ENCODE measurements at regions not wholly inside any gene's neighbourhood (a gene's known extent, or its start where the extent isn't known, plus 50 kb on each side); places are given as distances from the start of the nearest gene placed in this dataset.

DNA sequence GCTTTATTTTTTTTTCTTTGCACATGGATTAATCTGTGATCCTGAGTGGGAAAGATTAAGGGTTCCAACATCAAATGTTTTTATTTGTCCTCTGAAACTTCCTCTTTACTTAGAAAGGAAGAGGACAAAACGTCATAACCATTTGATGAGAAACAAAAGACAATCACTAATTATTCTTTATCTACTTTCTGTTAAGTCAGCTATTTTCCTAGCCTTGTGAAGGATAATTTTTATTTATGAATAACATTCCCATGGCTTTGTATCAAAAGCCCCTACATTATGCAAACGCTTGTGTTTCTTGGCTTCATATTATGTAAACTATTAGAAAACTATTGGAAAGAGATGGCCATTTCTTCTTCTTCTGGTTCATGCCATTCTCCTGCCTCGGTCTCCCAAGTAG is 677.6 kb downstream of the CDY2B start:
- H3K36me3 ChIP-seq: no peaks in the 10 kb centered on the region
- H3K4me1 ChIP-seq: no peaks in the 10 kb centered on the region
- no peak for DNase-seq
- no peak overlapping the region for H3K27ac ChIP-seq
- no peaks in the 10 kb centered on the region for H3K9me3 ChIP-seq
- no peaks in the 10 kb centered on the region for H3K27me3 ChIP-seq
- intact Hi-C loops (cut with DNase I; ENCODE audit: low total_unique reads): no loop called here
- no peak for TF ChIP-seq CTCF (IDR thresholded peaks at IDR 0.05)
- no peak overlapping the region for H3K4me3 ChIP-seq

DNA sequence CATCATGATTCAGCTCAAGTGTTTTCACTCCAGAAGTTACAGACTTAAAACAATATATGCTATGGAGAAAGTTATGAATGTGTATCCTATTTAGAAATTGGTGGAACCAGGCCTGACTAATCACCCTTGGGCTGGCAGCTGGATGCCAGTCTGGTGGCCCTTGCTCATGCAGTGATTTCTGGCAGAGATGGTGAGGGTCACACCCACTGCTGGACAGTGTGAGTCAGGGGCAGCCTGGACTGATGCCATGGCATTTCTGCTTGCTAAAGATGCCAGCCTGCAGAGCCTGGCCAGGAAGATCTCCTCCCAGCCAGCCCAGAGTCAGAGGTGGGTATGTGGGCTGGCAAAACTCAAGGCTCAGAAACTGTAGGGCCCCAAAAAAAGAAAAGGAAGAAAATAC is 695.7 kb downstream of the CDY2B start:
- H3K4me1 ChIP-seq: no peaks in the 10 kb centered on the region
- H3K36me3 ChIP-seq: no peaks in the 10 kb centered on the region
- DNase-seq: no peak
- H3K27ac ChIP-seq: no peak overlapping the region
- H3K27me3 ChIP-seq: no peaks in the 10 kb centered on the region
- intact Hi-C loops (cut with DNase I; ENCODE audit: low total_unique reads): no loop called here
- no peak overlapping the region for H3K4me3 ChIP-seq
- H3K9me3 ChIP-seq: no peaks in the 10 kb centered on the region
- no peak for TF ChIP-seq CTCF (IDR thresholded peaks at IDR 0.05)

DNA sequence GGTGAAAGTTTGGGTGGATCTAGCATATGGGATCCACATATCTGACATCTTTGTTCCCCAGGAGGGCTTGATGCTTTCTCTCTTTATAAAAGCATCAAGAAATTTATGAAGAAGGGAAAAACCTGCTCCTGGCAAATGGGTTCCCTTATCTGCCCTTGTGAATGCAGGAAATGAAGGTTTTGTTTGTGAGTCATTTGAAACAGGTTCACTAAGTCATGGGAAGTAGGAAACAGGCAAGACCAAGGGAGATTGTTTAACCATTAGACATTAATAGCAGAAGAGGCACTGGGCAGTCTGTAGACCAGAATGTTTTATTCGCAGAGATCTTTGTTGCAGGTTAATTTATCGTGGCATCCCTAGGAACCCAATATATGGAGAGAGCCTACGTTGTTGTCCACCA is 713.1 kb downstream of the CDY2B start:
- H3K27me3 ChIP-seq: no peaks in the 10 kb centered on the region
- no peak for DNase-seq
- H3K36me3 ChIP-seq: no peaks in the 10 kb centered on the region
- intact Hi-C loops (cut with DNase I; ENCODE audit: low total_unique reads): no loop called here
- no peak overlapping the region for H3K4me3 ChIP-seq
- no peaks in the 10 kb centered on the region for H3K9me3 ChIP-seq
- no peak for TF ChIP-seq CTCF (IDR thresholded peaks at IDR 0.05)
- no peak overlapping the region for H3K27ac ChIP-seq
- no peaks in the 10 kb centered on the region for H3K4me1 ChIP-seq

GRCh38 chrY:17122166-17122565 is 757.9 kb downstream of the CDY2B start:
- Histone ChIP-seq H3K36me3 (no peaks in the 10 kb centered on the region), H3K9me3 (no peaks in the 10 kb centered on the region), H3K4me3 (no peak overlapping the region), H3K27ac (no peak overlapping the region), H3K27me3 (no peaks in the 10 kb centered on the region), H3K4me1 (no peaks in the 10 kb centered on the region)
- DNase-seq: no peak
- intact Hi-C loops (cut with DNase I; ENCODE audit: low total_unique reads): no loop called here
- TF ChIP-seq CTCF (IDR thresholded peaks at IDR 0.05): no peak

DNA sequence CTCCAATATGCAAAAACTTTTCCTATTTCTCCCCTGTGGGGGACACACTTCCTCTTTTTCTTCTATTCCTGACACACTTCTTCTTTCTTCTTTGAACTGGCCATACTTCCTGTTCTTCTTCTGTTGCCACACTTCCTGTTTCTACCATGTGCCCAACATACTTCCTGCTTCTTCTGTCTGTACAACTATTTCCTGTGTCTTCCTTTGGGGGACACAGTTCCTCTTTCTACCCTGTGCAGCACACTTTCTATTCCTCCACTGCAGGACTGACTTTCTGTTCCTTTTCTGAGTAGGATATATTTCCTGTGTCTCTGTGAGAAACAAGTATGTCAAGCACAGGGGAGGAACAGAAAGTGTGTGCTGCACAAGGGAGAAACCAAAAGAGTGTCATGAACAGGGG is 794.7 kb downstream of the CDY2B start:
- Histone ChIP-seq H3K27me3 (no peaks in the 10 kb centered on the region), H3K27ac (no peak overlapping the region), H3K4me3 (no peak overlapping the region), H3K36me3 (no peaks in the 10 kb centered on the region), H3K9me3 (no peaks in the 10 kb centered on the region), H3K4me1 (no peaks in the 10 kb centered on the region)
- intact Hi-C loops (cut with DNase I; ENCODE audit: low total_unique reads): no loop called here
- DNase-seq: no peak
- no peak for TF ChIP-seq CTCF (IDR thresholded peaks at IDR 0.05)

DNA sequence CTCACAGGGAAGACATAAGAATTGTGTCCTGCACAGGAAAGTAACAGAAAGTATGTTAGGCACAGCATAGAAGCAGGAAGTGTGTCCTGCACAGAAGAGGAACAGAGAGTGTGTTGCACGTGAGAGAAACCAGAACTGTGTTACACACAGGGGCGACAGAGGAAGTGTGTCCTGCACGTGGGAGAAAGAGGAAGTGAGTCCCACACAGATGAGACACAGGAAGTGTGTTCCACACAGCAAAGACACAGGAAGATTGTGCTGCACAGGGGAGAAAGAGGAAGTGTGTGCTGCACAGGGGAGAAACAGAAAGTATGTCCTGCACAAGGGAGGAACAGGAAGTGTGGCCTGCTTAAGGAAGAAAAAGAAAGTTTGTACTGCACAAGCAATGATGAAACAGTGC is 800.1 kb downstream of the CDY2B start:
- no peaks in the 10 kb centered on the region for H3K36me3 ChIP-seq
- no peak for TF ChIP-seq CTCF (IDR thresholded peaks at IDR 0.05)
- no peaks in the 10 kb centered on the region for H3K27me3 ChIP-seq
- H3K9me3 ChIP-seq: no peaks in the 10 kb centered on the region
- DNase-seq: no peak
- no peaks in the 10 kb centered on the region for H3K4me1 ChIP-seq
- H3K27ac ChIP-seq: no peak overlapping the region
- no peak overlapping the region for H3K4me3 ChIP-seq
- intact Hi-C loops (cut with DNase I; ENCODE audit: low total_unique reads): no loop called here
